Endothelial cell (in vitro differentiated cells): ENCODE measurements at regions not wholly inside any gene's neighbourhood (a gene's known extent, or its start where the extent isn't known, plus 50 kb on each side); places are given as distances from the start of the nearest gene placed in this dataset.

Source experiments
- DNase-seq: peaks from one replicate; pipeline ENCODE4 v3.0.0; 2021; ENCODE audit warnings: low spot score
- H3K27ac Mint-ChIP-seq: one replicate; pipeline ENCODE4 v1.8.0; 2021; ENCODE audit warnings: mixed read lengths, inconsistent platforms; ENCODE audit not compliant: unreplicated experiment
- H3K27me3 Mint-ChIP-seq: one replicate; pipeline ENCODE4 v1.8.0; 2021; ENCODE audit warnings: mild to moderate bottlenecking, moderate library complexity, mixed read lengths, inconsistent platforms; ENCODE audit not compliant: unreplicated experiment
- H3K36me3 Mint-ChIP-seq: one replicate; pipeline ENCODE4 v1.8.0; 2021; ENCODE audit warnings: mild to moderate bottlenecking, low read depth, mixed read lengths, inconsistent platforms; ENCODE audit not compliant: unreplicated experiment
- H3K4me1 Mint-ChIP-seq: one replicate; pipeline ENCODE4 v1.8.0; 2021; ENCODE audit warnings: mild to moderate bottlenecking, mixed read lengths, inconsistent platforms; ENCODE audit not compliant: unreplicated experiment
- H3K4me3 Mint-ChIP-seq: one replicate; pipeline ENCODE4 v1.8.0; 2021; ENCODE audit warnings: mild to moderate bottlenecking, mixed read lengths, inconsistent platforms; ENCODE audit not compliant: unreplicated experiment
- H3K9me3 Mint-ChIP-seq: one replicate; pipeline ENCODE4 v1.8.0; 2021; ENCODE audit warnings: mixed read lengths, inconsistent platforms; ENCODE audit not compliant: unreplicated experiment
- CTCF ChIP-seq: fragments of 200-600 bp; sonication (generic); IDR thresholded peaks from one replicate; pipeline ENCODE4 v1.5.0; 2021; ENCODE audit warnings: antibody characterized with exemption; ENCODE audit not compliant: unreplicated experiment

- Mint-ChIP-seq H3K27me3 (peaks cover 2% of the 10 kb centered on the region), H3K27ac (no peak overlapping the region)
- DNase-seq: no peak
Observed at GRCh38 chr2:21620771-21621170, 497.0 kb downstream of the TDRD15 start.

GRCh38 chr2:21627938-21628337 lies 504.2 kb downstream of the TDRD15 start:
- H3K36me3 Mint-ChIP-seq: no peaks in the 10 kb centered on the region
- no peaks in the 10 kb centered on the region for H3K27me3 Mint-ChIP-seq
- no peak overlapping the region for H3K4me3 Mint-ChIP-seq
- no peak for TF ChIP-seq CTCF
- DNase-seq: no peak
- H3K4me1 Mint-ChIP-seq: no peaks in the 10 kb centered on the region
- H3K27ac Mint-ChIP-seq: no peak overlapping the region
- no peaks in the 10 kb centered on the region for H3K9me3 Mint-ChIP-seq

More at GRCh38 chr2:21620771-21621170, 497.0 kb downstream of the TDRD15 start:
- Mint-ChIP-seq H3K4me1 (no peaks in the 10 kb centered on the region), H3K36me3 (no peaks in the 10 kb centered on the region), H3K4me3 (no peak overlapping the region), H3K9me3 (no peaks in the 10 kb centered on the region)
- TF ChIP-seq CTCF: no peak

- Mint-ChIP-seq H3K36me3 (no peaks in the 10 kb centered on the region), H3K27ac (no peak overlapping the region), H3K9me3 (no peaks in the 10 kb centered on the region), H3K4me3 (no peak overlapping the region), H3K4me1 (no peaks in the 10 kb centered on the region), H3K27me3 (peaks cover 2% of the 10 kb centered on the region)
- no peak for DNase-seq
- no peak for TF ChIP-seq CTCF
Observed at GRCh38 chr2:21633015-21633414, 509.2 kb downstream of the TDRD15 start.

DNA sequence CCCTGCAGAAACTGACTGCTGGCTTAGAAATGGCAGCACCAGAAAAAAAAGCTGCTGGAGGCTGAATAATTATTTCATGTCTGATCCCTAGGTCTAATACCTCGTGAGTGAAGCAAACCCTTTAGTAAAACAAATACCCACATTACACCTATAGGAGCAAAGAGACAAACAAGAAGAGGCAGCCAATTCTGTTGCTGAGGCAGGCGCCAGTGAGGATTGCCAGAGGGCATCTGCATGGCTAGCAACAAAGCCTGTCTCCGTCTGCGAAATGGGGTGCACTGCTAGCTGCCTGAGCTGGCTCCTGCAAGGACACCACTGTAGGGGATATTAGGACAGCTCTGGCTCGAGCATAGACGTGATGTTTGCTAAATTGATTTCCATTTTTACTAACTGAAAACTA lies 509.7 kb downstream of the TDRD15 start:
- TF ChIP-seq CTCF: no peak
- no peak overlapping the region for H3K27ac Mint-ChIP-seq
- H3K4me3 Mint-ChIP-seq: no peak overlapping the region
- no peaks in the 10 kb centered on the region for H3K36me3 Mint-ChIP-seq
- DNase-seq: no peak
- peaks cover 2% of the 10 kb centered on the region for H3K27me3 Mint-ChIP-seq
- no peaks in the 10 kb centered on the region for H3K4me1 Mint-ChIP-seq
- H3K9me3 Mint-ChIP-seq: no peaks in the 10 kb centered on the region

- Mint-ChIP-seq H3K4me3 (no peak overlapping the region), H3K9me3 (no peaks in the 10 kb centered on the region), H3K36me3 (no peaks in the 10 kb centered on the region), H3K27ac (no peak overlapping the region), H3K4me1 (no peaks in the 10 kb centered on the region), H3K27me3 (peaks cover 2% of the 10 kb centered on the region)
- DNase-seq: no peak
- no peak for TF ChIP-seq CTCF
Observed at GRCh38 chr2:21633911-21634310, 510.1 kb downstream of the TDRD15 start.
